GM21515 (cell line): ENCODE measurements at regions not wholly inside any gene's neighbourhood (a gene's known extent, or its start where the extent isn't known, plus 50 kb on each side); places are given as distances from the start of the nearest gene placed in this dataset.

Experiments used
- ATAC-seq: cut with Tn5 transposase; IDR thresholded peaks from one replicate; pipeline ENCODE4 v1.9.1; 2021; ENCODE audit not compliant: unreplicated experiment

DNA sequence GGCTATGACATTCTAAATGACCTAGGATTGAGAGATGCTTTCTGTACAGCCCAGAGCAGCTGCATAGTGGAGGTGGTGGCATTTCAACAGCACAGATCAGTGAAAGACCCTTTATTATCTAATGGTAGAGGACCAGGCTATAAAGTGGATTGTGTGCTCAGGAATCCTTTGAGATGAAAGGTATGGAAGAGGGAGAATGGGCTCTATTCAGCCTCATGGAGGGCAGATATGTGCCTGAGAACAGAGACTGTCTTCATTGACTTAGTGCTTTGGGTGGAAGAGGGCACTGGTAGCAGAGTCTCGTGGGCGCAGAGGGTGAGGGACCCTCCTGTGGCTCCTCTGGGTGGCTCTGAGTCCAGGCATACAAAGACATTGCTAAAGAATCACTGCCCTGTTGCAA lies 130.0 kb upstream of the SLC24A5 start:
- ATAC-seq: no peak

DNA sequence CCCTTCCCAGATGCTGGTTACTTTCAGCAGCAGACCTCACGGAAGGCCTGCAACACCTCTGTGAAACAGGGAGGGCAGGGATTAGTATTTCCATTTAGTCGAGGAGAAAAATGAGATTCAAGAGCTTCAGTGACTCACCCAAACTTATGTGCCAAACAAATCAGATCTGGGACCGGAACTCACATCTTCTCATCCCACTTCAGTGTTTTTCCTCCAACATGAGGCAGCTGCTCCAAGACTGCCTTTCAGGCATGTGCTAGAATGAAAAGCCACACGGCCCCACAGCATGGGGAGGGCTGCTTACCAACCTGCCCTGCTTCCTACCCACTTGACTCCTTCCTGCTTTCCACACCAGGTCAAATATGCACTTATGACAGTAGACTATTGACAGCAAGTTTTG lies 129.4 kb upstream of the SLC24A5 start:
- ATAC-seq: no peak

DNA sequence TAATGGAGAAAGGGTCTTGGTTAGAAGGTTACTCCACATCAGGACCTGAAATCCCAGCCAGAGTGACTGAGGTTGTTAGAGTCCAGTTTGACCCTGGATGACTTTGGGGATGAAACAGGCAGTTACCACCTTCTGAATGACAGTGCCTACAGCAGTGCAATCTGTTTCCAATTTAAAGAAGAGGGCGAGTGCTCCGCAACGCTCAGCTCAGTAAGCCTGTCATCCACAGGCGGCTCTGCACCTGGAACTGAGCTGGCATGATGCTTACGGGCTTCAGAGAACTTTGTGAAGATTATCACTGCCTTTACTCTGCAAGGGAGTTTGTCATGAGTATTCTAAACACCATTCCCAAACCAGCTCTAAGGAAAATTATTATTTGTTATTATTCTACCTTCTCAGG lies 127.7 kb upstream of the SLC24A5 start:
- ATAC-seq: no peak

DNA sequence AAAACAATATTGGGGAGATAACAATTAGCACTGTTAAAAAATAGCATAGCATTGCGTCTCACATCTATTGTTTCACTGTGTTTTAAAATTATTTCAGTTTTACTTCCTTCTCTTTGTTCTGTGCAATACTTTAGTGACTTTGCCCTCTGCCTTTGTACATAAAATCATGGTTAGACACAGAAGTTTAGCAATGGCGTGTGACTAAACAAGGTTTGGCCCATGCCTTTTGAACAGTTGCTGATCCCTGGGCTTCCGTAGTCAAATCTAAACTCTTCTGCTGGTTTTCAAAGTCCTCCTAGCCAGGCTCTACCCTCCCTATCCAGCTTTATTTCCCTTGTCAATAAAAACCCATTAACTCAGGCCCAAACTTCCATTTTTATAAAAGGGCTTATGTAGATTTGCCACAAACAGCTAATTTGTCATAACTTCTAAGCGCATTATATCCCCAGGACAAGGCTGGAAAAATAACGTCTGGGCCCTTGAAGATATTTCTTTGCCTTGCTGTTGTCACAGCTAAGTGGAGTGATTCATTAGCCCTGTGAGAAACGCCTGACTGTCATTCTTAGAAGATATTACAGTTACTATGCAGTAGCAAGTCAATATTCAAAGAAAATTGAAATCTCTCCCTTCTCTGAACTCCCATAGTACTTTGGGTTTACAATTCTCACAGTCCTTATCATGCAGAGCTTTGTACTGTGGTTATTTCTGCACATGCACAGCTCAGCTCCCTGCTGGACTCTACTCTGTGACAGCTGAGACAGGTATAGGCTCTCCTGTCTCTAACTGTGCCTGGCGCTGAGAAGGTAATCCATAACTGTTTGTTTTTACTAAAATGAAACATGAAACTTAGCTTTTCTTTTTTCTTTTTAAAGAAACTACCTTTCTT lies 123.4 kb upstream of the SLC24A5 start:
- ATAC-seq: no peak

DNA sequence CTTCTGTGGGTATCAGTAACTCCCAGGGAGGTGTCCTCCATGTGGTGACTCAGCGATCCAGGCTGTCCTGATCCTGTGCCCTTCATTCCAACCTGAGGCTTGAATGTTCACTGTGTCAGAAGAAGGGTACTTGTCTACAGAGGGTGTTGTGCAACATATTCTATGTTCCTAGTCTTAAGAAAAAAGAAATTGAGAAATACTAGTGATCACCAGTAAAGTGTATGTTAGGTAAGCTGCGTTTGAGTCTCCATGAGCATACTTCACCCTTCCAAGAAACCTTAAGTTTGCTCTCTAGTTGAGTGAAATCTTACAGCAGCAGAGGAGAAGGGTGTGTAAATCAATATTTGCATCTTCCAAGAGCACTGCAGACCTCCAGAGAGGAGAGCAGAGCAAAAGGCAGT lies 122.2 kb upstream of the SLC24A5 start:
- no peak for ATAC-seq

DNA sequence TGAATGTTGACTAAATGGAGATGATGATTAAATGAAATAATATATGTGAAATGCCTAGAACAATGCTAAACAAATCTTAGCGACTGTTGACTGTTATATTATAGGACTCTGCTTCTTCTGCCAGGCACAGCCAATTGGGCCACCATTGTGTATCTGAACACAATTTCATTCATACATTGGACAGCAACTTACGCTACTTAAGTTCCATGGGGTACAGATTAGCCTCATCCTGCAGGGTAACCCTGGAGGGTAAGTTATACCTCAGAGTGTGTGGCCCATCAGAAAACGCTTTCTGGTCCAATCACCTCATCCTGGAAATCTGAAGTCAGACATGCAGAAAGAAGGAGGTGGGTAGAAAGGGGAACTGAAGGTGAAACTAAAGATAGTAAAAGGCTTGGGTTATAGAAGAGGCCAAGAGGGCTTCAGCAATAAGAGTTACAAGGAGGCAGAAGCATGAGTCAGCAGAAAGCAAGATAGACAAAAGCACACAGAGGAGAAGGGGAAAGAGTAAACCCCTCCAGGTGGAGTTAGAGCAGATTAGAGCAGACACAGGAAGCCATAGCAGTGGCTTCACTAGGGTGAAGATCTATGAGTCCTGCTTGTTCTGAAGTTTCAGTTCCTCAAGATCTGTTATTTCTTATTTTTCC lies 119.3 kb upstream of the SLC24A5 start:
- ATAC-seq: peak; percentile 92

DNA sequence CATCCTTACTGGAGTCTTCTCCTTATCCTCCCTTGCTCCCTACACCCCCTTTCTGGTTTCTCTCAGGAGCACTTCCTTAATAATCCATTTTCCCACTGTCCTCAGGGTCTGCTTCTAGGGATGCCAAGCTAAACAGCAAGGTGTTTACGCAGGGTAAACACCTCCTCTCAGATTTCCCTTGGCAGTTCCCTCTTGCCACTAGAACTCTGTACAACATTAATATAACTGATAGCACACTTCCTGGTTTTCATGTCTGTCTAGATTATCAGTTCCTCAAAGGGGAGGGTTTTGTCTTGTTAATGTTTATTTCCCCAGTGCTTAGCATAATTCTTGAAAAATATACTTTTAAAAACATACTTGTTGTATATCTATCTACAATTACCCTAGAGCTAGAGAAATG lies 118.0 kb upstream of the SLC24A5 start:
- ATAC-seq: no peak

DNA sequence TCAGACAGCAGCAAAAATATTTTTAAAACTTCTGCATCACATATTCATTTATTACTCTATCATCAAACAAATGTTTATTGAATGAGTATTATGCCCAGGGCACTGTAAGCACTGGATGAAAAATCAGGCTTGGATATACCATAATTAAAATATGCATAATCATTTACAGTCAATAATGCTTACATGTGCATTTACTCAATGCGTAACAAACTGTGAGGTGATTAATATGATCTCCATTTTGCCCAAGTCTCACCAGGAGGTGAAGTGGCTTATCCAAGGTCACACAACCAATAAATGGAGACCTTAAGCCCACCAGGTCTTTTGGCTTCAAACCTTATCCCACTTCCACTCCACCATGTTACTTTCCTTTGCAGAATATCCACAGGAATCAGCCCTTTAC lies 117.3 kb upstream of the SLC24A5 start:
- no peak for ATAC-seq

DNA sequence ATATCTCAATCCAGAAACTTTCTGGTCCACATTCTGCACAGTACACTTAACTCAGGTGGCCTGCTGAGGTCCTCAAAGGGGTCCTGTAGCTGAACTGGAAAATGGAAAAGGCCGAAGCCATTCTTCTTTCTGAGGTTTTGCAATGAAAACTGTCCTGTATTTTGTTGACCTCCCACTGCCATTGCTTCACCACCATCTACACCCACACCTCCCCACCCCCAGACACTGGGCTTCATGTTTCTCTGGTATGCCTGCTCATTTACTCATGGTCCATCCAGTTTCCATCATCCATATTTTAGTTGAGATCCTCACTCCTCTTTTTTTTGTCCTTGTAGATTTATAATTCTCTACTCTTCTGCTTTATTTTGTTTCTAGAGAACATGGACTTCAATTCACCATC lies 115.7 kb upstream of the SLC24A5 start:
- no peak for ATAC-seq

DNA sequence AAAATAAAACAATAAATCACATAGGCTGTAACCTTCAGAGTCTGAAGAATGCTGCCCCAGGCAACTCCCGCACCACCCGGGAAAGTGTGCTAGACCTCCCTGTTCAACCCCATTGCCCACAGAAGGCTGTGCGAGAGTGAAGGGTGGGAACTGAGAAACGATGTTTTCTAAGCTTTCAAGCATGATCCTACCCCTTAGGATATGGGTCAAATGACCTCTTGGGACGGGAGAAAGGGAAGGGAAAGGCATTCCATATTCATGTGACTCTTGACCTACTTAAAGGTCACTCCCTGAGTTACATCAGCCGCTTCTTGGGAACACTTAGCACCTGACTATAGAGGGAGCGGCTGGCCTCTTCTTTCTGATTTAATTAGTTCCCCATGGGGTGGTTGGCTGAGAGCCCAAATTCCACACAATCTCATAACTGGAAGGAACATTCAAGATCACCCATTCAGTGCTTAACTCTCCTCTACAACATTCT lies 114.7 kb upstream of the SLC24A5 start:
- no peak for ATAC-seq

DNA sequence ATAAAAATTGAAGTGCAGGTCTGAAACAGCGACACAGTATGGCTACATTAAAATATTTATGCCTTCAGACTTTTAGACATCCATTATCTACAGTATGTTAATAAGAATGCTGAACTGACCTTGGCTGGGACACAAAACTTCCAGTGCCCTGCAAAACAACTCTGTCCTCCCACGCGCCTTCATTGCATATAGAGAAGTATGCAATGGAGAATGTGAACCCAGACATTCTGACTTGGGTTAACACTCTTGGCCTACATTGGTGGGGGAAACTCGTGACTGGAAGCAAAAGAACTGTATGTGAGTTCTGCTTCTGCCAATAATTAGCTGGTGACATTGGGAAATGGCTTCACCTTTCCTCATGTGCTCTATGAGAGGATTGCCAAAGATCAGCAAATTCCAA lies 110.5 kb upstream of the SLC24A5 start:
- no peak for ATAC-seq

DNA sequence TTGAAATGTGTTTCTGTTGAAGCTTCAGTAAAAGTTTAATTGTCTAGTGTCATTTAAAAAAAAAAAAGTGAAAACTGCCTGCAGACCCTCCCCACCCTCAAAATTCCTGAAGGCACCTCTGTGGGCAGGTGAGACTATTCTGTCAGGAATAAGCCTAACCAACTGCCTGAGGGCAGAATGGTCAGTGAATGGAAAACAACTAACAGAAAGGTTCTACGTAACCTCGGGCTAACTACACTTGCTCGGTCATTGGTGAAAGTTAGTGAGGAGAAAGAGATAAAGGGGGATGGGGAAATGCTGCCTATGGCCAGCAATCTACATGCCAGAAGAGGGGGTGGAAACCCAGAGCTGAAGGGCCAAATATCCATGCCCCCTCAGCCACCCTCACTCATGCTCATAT lies 108.6 kb upstream of the SLC24A5 start:
- no peak for ATAC-seq

DNA sequence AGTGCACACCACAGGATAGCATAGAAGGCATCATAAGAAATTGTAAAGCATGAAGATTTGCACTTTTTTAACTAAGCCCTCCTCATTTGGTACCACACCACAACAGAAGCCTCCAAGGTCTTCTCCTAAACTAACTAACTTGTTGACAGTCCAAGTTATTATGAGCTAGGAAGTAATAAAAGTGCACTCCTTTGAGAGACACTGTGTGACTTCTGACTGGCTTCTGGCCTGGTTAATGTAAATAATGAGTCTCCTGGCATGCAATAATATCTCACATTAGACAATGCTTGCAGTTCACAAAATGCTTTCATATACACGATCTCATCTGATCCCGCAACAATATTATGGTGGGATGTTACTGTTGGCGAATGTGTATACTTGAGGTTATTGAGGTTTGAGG lies 103.9 kb upstream of the SLC24A5 start:
- ATAC-seq: no peak

DNA sequence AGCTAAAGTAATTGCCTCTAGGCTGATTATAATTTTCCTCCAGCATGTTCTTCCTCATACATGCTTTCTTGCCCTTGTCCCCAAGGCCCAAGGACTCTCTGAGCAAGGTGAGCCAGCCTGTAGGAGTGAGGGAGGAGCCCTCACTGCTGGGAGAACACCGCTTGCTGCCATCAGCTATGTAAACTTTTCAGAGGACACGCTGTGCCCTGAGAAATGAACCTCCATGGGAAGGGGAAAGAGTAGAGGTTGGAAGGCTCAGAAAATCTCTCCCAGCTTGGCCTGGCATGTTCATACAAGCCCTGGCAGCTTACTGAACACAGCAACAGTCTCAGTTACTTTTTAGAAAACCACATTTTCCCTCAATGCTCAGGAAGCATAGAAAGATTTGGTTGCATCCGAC lies 103.0 kb upstream of the SLC24A5 start:
- ATAC-seq: no peak

DNA sequence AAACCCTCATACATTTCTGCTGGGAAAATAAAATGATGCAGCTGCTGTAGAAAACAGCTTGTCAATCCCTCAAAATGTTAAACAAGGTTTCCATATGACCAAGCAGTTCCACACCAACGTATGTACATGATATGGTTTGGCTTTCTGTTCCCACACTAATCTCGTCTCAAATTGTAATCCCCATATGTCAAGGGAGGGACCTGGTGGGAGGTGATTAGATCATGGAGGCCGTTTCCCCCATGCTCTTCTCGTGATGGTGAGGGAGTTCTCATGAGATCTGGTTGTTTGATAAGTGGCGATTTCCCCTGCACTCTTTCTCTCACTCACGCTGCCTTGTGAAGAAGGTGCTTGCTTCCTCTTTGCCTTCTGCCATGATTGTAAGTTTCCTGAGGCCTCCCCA lies 100.6 kb upstream of the SLC24A5 start:
- ATAC-seq: no peak

DNA sequence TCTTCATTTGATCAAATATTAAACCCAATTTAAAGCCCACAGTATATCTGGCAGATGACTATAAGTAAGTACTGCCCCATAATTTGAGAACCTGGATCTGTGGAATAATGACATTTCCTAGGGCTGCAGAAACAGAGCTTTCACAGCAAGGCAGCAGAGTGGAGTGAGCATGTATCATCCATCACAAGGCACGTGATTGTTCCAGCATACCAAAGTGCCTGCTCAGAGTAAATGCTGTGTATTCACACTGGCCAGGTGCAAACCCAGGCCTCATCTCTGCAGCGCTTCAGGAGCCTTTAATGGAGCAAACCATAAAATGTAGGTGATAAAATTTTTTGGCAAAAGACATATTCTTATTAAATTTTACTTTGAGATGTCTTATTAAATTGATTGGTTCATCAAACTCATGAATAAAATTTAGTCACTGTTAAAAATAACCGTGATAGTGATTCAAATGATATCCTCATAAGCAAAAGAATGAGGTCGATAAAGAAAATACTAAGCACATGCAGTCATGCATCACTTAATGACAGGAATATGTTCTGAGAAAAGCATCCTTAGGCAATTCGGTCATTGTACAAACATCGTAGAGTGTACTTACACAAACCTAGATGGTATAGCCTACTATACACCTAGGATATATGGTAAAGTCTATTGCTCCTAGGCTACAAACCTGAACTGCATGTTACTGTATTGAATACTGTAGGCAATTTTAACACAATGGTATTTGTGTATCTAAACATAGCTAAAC lies 99.3 kb upstream of the SLC24A5 start:
- ATAC-seq: no peak

DNA sequence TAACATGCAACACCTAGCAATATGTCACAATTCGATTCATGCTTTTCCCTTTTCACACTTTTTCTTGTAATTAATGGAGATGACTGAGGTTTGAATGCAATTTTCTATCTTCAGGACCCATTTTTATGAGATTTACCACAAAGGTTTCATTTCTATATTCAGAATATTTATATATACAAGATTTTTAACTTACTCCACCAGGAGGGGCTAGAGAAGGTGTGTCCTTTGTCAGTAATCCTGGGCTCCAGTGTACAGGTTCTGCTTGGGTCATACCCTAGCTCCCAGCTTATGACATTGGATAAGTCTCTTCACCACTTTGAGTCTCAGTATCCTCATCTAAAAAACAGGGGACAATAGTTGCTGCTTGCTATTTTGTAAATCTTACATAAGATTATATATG lies 95.7 kb upstream of the SLC24A5 start:
- no peak for ATAC-seq

DNA sequence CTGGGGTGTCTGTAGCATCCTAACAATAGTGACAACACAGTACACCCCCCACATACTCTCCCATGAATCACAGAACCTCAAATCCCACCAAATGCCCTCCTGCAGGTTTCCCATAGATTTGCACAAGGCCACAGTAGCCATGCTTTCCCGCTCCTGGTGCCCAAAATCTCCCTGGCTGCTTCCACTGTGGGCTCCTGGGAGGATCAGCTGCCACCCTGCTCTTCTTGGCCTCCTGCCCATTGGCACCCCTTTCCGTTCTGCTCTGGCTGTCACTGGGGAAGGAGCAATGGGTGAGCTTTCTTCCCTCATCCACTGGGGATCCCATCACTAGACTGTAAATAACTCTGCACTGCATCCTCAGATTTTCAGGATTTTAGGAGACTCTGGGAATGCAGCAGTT lies 92.1 kb upstream of the SLC24A5 start:
- no peak for ATAC-seq

DNA sequence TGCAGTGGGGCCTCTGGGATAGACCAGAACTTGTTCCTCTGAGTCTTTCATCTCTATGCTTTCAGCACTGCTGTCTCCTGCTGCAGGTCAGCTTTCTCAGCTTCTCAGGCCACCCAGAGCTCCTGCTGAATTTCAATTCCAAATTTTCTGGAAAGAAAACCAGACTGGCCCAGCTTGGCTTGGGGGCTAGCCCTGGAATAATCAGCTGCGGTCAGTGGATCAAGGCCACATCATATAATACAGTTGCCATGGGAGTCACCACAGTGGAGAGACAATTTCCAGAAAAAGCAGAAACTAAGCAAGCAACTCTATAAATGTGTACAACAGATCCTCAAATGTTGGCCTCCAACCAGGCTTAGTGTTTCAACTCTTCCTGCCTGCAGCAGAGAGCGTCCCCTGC lies 91.1 kb upstream of the SLC24A5 start:
- no peak for ATAC-seq

DNA sequence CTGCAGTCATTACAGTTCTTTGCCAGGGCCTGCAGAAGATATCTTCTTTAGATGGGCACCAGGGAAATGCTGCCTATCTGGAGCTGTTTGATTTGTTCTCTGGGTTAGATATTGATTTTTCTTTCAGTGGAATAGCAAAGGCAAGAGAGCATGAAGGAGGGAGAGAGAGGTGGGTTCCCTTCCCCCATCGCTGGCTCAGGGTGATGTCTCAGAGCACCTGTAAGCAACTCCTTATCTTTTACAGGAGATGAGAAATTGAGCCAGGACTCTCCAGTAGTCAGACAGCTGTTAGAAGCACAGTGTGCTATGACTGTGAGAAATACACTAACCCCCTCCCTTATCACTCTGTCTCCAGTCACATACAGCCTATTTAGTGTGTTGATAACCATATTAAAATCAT lies 89.3 kb upstream of the SLC24A5 start:
- no peak for ATAC-seq

DNA sequence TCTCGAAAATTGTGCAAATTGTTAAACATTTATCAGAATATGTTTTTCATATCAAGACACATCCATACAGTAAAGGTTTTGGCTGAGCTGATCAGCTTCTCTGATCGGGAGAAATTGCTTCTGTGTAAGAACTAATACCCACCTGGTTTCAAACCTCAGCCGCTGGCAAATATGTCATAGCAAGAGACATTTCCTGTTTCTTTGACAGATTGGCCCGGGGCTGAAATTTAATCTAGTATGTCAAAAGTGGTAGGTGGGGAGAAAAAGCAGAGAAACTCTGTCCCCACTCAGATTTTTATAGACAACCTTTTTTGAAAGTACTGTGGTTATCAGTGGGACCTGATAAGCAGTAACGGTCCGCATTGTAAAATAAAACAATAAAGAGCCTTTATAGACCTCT lies 88.8 kb upstream of the SLC24A5 start:
- no peak for ATAC-seq

DNA sequence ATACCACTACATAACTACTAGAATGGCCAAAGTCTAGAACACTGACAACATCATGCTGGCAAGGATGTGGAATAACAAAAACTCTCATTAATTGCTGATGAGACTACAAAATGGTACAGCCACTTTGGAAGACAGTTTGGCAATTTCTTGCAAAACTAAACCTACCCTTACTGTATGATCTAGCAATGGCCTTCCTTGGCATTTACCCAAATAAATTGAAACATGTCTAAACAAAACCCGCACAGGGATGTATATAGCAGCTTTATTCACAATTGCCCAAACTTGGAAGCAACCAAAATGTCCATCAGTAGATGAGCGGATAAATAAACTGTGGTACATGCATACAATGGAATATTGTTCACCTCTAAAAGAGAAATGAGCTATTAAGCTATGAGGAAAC lies 87.9 kb upstream of the SLC24A5 start:
- ATAC-seq: no peak
